Left forelimb (tissue), 1 donor: ENCODE measurements at regions not wholly inside any gene's neighbourhood (a gene's known extent, or its start where the extent isn't known, plus 50 kb on each side); places are given as distances from the start of the nearest gene placed in this dataset.

ENCODE experiments used
- DNase-seq: peaks from one replicate; pipeline ENCODE4 v3.0.0-alpha.2; 2018; ENCODE audit warnings: low spot score

- DNase-seq: no peak
Measured at GRCh38 chr6:21965016-21965415, 331.8 kb downstream of the PRL start.

DNA sequence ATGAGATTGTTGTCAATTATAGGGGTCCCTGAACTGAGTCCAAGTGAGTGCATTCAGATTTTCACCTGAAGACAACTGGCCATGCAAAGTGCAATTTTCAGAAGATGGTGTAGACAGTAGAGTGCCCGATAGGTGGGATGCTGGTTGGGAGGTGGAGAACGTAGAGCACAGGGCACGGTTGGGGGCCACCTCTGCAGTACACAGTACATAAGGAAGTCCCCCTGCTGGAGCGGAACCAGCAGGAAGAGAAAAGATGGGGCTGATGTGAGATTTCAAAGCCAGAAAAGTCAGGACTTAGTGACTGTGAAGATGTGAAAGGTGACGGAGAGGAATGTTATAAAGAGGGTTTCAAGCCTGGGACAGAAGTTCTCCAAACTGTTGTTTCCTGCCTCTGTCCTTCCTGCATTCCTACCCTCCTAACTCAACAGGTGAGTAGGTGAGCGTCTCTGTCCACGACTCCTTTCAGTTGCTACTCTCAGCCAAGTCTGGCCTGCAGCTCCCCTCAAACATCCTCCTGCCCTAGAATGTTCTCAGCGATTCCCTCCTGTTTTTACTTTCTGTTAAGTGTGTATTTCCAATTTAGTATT, 330.8 kb downstream of the PRL start:
- no peak for DNase-seq

GRCh38 chr6:21967056-21967974, 329.5 kb downstream of the PRL start:
- DNase-seq: no peak

GRCh38 chr6:21968411-21968810, 328.4 kb downstream of the PRL start:
- no peak for DNase-seq

DNA sequence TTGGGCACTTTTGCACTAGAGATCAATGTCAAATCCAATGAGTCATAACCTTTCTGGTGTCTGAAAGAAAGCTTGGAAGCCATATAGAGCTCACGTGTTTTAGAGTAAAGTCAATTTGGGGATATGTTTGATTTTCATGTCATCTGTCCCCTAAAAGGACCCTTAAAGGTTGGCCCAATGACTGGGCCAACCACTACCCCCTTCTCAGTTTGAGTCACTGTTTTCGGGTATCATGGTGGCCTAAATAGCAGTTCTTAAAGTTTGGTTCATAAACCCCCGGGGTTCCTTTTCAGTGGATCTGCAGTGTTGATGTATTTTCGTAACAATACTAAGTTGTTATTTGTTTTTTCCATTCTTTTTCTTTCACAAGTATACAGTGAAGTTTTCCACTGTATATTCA, 327.6 kb downstream of the PRL start:
- DNase-seq: no peak

DNA sequence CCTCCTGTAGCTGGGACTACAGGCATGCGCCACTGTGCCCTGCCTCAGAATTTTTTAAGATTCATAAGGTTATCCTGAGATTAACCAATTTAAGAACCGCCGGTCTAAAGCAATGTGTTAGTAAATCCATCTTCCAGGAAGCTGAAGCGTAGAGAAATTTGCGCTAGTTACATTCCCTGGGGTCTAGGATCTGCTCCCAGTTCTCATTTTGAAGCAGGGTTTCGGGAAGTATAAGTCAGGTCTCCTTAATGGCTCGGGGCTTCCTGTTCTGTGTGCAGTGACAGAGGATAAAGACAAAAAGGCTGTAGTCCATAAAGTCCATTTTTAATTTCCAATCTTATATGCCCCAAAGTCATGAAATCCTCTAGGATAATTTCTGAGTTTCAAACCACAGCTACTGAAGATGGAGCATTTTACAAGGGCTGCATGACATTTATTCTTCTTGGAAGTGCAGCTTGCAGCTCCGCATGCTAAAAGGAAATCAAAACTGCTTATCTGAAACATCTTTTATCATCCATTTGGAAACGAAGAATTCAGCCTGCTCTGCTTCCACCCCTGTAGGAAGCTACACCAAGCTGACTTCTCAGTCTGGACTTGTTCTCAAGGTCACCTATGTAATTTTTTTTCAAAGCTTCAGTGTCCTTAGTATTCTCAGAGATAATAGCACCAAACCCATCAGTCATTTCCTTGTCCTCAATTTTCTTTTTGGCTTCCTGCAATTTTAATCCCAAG, 326.1 kb downstream of the PRL start:
- DNase-seq: no peak

GRCh38 chr6:21971541-21971940, 325.3 kb downstream of the PRL start:
- no peak for DNase-seq

- DNase-seq: no peak
Measured at GRCh38 chr6:21972516-21972915, 324.3 kb downstream of the PRL start.

- no peak for DNase-seq
Measured at GRCh38 chr6:21977346-21977745, 319.5 kb downstream of the PRL start.

GRCh38 chr6:21981235-21981833, 315.5 kb downstream of the PRL start:
- DNase-seq: no peak

GRCh38 chr6:21984135-21984534, 312.7 kb downstream of the PRL start:
- no peak for DNase-seq

DNA sequence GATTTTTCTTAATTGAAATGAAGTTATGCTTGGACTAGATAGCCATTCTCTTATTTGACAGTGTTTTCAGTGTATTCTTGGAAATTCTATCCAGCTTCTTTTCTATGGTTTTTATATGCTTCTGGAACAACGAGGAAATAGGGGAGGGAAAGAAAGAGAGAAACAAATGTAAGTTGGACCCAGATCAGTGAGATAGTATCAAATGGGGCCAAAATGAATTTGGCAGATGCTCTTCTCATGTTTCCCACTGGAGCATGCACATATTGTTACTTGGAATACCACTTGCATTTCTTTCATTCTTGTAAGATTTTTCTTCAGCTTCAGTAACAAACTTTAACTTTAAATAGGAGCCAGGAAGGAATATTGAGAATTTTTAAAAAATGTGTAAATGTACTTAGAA, 312.3 kb downstream of the PRL start:
- DNase-seq: no peak

DNA sequence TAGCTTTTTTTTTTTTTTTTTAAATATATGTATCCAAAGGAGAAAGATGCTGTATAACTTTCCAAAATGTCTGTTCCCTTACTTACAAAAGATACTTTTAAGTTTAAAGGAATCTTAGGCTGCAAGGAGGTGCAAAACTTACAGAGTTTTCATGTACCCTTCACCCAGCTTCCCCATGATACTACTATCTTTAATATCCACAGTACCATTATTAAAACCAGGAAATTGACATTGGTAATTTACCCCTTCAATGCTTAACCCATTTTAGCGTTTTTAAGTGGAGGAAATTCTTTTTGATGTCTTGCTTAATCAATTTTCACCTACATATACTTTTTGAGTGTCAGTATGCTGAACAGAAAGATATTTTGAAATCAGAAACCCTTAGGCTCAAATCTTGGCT, 310.9 kb downstream of the PRL start:
- DNase-seq: no peak

GRCh38 chr6:21986703-21987102, 310.1 kb downstream of the PRL start:
- DNase-seq: no peak

- peak; percentile 86 for DNase-seq
Measured at GRCh38 chr6:21987501-21987957, 309.3 kb downstream of the PRL start.

DNA sequence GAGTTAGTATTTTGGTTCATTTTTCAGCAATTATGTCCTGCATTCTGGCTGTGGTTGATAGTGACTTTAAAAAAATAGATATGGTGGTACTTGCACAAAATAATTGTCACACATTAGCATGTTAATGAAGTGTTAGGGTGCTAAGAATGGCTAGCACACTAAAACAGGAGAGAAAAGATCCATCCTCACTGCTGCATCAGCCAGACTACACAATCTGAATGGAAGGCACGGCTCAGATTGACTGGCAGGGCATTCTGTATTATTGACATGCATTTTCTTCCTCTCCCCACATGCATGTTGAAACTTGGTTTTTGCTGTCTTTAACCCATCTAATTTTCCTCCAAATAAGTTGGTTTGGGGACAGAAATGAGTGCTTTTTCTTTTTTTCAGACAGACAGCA, 306.3 kb downstream of the PRL start:
- no peak for DNase-seq

GRCh38 chr6:21992178-21992967, 304.5 kb downstream of the PRL start:
- DNase-seq: no peak

DNA sequence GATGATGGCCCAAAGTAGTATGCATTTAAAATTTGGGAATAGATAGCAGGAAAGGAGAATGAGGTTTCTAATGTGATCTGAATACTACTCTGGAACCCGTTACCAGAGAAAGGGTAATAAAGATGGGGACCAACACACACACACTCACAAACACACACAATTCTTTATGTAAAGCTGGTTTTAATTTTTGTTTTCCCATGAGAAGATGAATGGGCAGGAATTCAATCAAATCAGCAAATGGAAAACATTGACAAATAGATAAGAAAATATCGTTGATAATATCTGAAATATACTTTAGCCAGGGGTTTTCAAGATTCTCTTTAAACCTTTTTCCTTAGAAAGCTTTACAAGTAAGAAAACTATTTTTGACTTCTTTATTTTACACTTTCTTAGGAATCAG, 303.0 kb downstream of the PRL start:
- DNase-seq: no peak

DNA sequence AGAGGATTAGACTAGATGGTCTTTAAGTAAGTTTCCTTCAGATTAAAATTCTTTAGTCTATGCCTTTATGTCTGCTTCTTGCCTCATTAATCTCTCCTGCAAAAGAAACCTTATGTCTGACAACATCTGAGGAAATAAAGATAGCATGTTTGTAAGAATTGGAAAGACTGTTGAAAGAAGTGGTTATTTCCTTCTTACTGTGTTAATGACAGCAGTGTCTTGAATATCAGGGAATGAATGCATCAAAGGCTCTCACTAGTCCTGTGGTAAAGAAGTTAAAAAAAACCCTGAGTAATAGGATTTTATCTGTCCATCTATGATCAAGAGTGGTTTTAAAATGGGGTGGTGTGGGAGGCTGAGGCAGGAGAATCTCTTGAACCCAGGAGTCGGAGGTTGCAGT, 302.0 kb downstream of the PRL start:
- DNase-seq: no peak

GRCh38 chr6:21995318-21995717, 301.5 kb downstream of the PRL start:
- no peak for DNase-seq

DNA sequence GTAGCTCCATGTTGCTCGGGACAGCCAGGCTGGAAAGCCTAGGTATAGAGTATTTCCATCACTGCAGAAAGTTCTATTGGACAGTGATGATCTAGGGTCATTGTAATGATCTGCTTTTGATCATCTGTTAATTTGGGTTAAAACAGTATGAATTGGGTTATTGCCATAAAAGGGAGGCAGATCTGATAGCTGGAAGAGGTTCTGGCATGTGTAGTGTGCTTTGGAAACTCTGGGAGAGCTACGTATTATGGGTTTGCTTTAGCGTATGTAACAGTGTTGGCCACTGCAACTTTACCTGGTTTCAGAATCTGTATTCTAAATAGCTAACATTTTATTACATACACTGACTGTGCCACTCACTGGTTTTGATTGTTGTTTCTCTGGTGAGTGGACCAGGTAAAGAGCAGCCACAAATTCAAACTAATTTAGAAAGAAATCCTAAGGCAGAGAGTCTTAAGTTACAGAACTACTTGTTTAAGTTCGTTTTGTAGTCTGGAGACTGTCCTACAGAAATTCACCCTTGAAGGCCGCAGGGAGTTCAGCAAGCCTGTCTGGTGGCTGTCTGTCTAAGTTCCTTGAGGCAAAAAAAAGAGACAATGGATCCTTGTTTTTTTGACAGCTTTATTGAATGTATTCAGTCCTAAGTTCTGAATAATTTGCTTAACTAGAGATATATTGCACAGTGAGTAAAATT, 300.3 kb downstream of the PRL start:
- no peak for DNase-seq
